ENCODE measurements at regions not wholly inside any gene's neighbourhood (a gene's known extent, or its start where the extent isn't known, plus 50 kb on each side); places are given as distances from the start of the nearest gene placed in this dataset.

GRCh38 chr14:84273181-84273580 lies 1256.8 kb upstream of the FLRT2 start:
- Histone ChIP-seq H3K79me2 (ENCODE audit: control insufficient read depth, insufficient read depth, low read length) (no peaks in the 10 kb centered on the region), H3K4me3 (replicated peaks in 1 of 3; ENCODE audit: insufficient read depth in 1 of 3, low read depth in 1 of 3, low read length in 3 of 3) (no peak overlapping the region), H3K27ac (ENCODE audit: insufficient read depth, low read depth, low read length) (no peak overlapping the region), H3K9me1 (replicated peaks; ENCODE audit: control insufficient read depth, extremely low read depth, insufficient read depth, low read length) (no peaks in the 10 kb centered on the region), H3K27me3 (ENCODE audit: control insufficient read depth in 2 of 2, insufficient read depth in 2 of 2, low read length in 2 of 2) (no peaks in the 10 kb centered on the region), H3K36me3 (ENCODE audit: control insufficient read depth in 2 of 2, extremely low read depth in 1 of 2, insufficient read depth in 2 of 2, low read length in 2 of 2) (no peaks in the 10 kb centered on the region), H3K9ac (replicated peaks; ENCODE audit: extremely low read depth, insufficient read depth, low read length) (no peak overlapping the region), H4K20me1 (replicated peaks; ENCODE audit: control insufficient read depth, extremely low read depth, insufficient read depth, low read length) (no peaks in the 10 kb centered on the region), H3K9me3 (replicated peaks; ENCODE audit: control insufficient read depth, insufficient read depth, low read length) (no peaks in the 10 kb centered on the region), H3K4me2 (ENCODE audit: insufficient read depth, low read length) (peak overlapping the region; percentile 8), H2AFZ (ENCODE audit: low read depth, low read length) (peak overlapping the region; percentile 28), H3K4me1 (ENCODE audit: control insufficient read depth, extremely low read depth, insufficient read depth, low read length) (peaks cover 6% of the 10 kb centered on the region)
- DNase-seq (ENCODE audit: low read depth, low spot score) = peak; percentile 43
- dilution Hi-C loops (cut with MboI; ENCODE audit: extremely low pct_ligation_motif_present, low sequenced_read_pairs) (no loop called here), intact Hi-C loops (cut with micrococcal nuclease) (no loop called here)
- TF ChIP-seq MYC (IDR thresholded peaks at IDR 0.05; ENCODE audit: low read depth, low read length) (no peak), CTCF (IDR thresholded peaks at IDR 0.05; ENCODE audit: extremely low read depth in 1 of 2, insufficient read depth in 1 of 2, low read depth in 1 of 2, low read length in 2 of 2) (no peak), EZH2 (IDR thresholded peaks at IDR 0.05; ENCODE audit: borderline replicate concordance, low read depth, low read length, severe bottlenecking) (no peak), POLR2A (IDR thresholded peaks at IDR 0.05; ENCODE audit: low read depth, low read length) (no peak)
- POLR2A ChIA-PET = no interaction called here
- CTCF ChIA-PET = interaction anchor here (0.8 to 1.1 kb wide), 2 partner anchors 13 to 221 kb away, joined by 4 read pairs; no protein-coding TSS in a partner anchor
- BruUV-seq (replicated peaks) = no TSS peak
- FAIRE-seq = no peak

DNA sequence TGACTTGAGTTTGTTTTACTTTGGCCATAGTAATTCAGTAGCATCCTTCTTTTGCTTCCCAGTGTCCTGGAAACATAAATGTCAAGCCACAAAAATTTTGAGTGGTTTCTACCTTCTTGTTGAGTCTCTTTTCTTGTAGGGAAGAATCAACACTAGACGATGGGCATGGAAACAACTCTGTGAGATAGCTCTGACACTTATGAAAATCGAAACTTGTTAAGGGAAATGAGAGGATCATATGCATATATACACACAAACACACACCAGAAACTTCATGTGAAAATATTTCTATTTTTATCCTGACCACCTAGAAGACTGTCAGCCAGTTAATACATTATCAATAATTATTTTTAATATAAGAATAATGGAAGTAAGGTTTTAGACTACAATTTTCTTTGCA lies 1247.3 kb upstream of the FLRT2 start:
- no peaks in the 10 kb centered on the region for H3K9me3 ChIP-seq (replicated peaks; ENCODE audit: control insufficient read depth, insufficient read depth, low read length)
- H2AFZ ChIP-seq (ENCODE audit: low read depth, low read length) = no peak overlapping the region
- H3K4me3 ChIP-seq (replicated peaks in 1 of 3; ENCODE audit: insufficient read depth in 1 of 3, low read depth in 1 of 3, low read length in 3 of 3) = no peak overlapping the region
- TF ChIP-seq EZH2 (IDR thresholded peaks at IDR 0.05; ENCODE audit: borderline replicate concordance, low read depth, low read length, severe bottlenecking) = no peak
- TF ChIP-seq JUN (IDR thresholded peaks at IDR 0.05; ENCODE audit: borderline replicate concordance, insufficient read depth, insufficient read length, low read depth) = no peak
- TF ChIP-seq MYC (IDR thresholded peaks at IDR 0.05; ENCODE audit: low read depth, low read length) = no peak
- TF ChIP-seq CTCF (IDR thresholded peaks at IDR 0.05; ENCODE audit: extremely low read depth in 1 of 2, insufficient read depth in 1 of 2, low read depth in 1 of 2, low read length in 2 of 2) = no peak
- no peak for TF ChIP-seq POLR2A (IDR thresholded peaks at IDR 0.05; ENCODE audit: low read depth, low read length)
- TF ChIP-seq FOS (IDR thresholded peaks at IDR 0.05; ENCODE audit: borderline replicate concordance, insufficient read depth, low read length) = no peak
- TF ChIP-seq, protein P1, sequence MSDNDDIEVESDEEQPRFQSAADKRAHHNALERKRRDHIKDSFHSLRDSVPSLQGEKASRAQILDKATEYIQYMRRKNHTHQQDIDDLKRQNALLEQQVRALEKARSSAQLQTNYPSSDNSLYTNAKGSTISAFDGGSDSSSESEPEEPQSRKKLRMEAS (IDR thresholded peaks at IDR 0.05; ENCODE audit: insufficient read depth, insufficient read length) = no peak
- no peak for TF ChIP-seq POLR2AphosphoS5 (IDR thresholded peaks at IDR 0.05; ENCODE audit: insufficient read depth, low read depth, low read length)
- TF ChIP-seq GATA2 (IDR thresholded peaks at IDR 0.05; ENCODE audit: insufficient read depth, insufficient read length, low read depth, low read length) = no peak
- no peaks in the 10 kb centered on the region for H3K79me2 ChIP-seq (ENCODE audit: control insufficient read depth, insufficient read depth, low read length)
- dilution Hi-C loops (cut with MboI; ENCODE audit: extremely low pct_ligation_motif_present, low sequenced_read_pairs) (no loop called here), intact Hi-C loops (cut with micrococcal nuclease) (no loop called here)
- no peak overlapping the region for H3K27ac ChIP-seq (ENCODE audit: insufficient read depth, low read depth, low read length)
- no peak overlapping the region for H3K4me2 ChIP-seq (ENCODE audit: insufficient read depth, low read length)
- ChIA-PET CTCF (no interaction called here), POLR2A (no interaction called here)
- H3K4me1 ChIP-seq (ENCODE audit: control insufficient read depth, extremely low read depth, insufficient read depth, low read length) = no peaks in the 10 kb centered on the region
- DNase-seq (ENCODE audit: low read depth, low spot score) (no peak), FAIRE-seq (no peak)
- BruUV-seq (replicated peaks) = no TSS peak
- no peak overlapping the region for H3K9ac ChIP-seq (replicated peaks; ENCODE audit: extremely low read depth, insufficient read depth, low read length)
- no peaks in the 10 kb centered on the region for H4K20me1 ChIP-seq (replicated peaks; ENCODE audit: control insufficient read depth, extremely low read depth, insufficient read depth, low read length)
- no peaks in the 10 kb centered on the region for H3K36me3 ChIP-seq (ENCODE audit: control insufficient read depth in 2 of 2, extremely low read depth in 1 of 2, insufficient read depth in 2 of 2, low read length in 2 of 2)
- no peaks in the 10 kb centered on the region for H3K9me1 ChIP-seq (replicated peaks; ENCODE audit: control insufficient read depth, extremely low read depth, insufficient read depth, low read length)
- H3K27me3 ChIP-seq (ENCODE audit: control insufficient read depth in 2 of 2, insufficient read depth in 2 of 2, low read length in 2 of 2) = no peaks in the 10 kb centered on the region
